ENCODE measurements at regions not wholly inside any gene's neighbourhood (a gene's known extent, or its start where the extent isn't known, plus 50 kb on each side); places are given as distances from the start of the nearest gene placed in this dataset.

GRCh38 chr1:81129366-81129765, 671.4 kb upstream of the ADGRL2 start:
- Histone ChIP-seq H3K36me3 (replicated peaks in 1 of 2; ENCODE audit: control insufficient read depth in 1 of 2, insufficient read depth in 2 of 2, low read length in 2 of 2) (no peaks in the 10 kb centered on the region), H3K27ac (ENCODE audit: extremely low read length, insufficient read depth, low read length) (no peak overlapping the region), H3K9ac (ENCODE audit: insufficient read depth, low read depth, low read length) (no peak overlapping the region), H3K4me2 (ENCODE audit: low read depth, low read length) (no peak overlapping the region), H3K4me1 (ENCODE audit: insufficient read depth, low read length) (no peaks in the 10 kb centered on the region), H3K79me2 (ENCODE audit: insufficient read depth, low read length) (no peaks in the 10 kb centered on the region), H2AFZ (ENCODE audit: low read length) (no peak overlapping the region), H3K4me3 (replicated peaks in 1 of 3; ENCODE audit: insufficient read depth in 1 of 3, low read depth in 2 of 3, low read length in 3 of 3) (no peak overlapping the region), H4K20me1 (ENCODE audit: insufficient read depth, low read length) (no peaks in the 10 kb centered on the region), H3K27me3 (ENCODE audit: control insufficient read depth in 1 of 2, insufficient read depth in 2 of 2, low read length in 2 of 2) (no peaks in the 10 kb centered on the region), H3K9me3 (ENCODE audit: low read length) (peaks cover 52% of the 10 kb centered on the region)
- POLR2A ChIA-PET: no interaction called here
- in situ Hi-C loops (cut with HindIII; ENCODE audit: extremely low pct_ligation_motif_present, low pct_unique_long_range_greater_than_20kb): no loop called here
- CTCF ChIA-PET (ENCODE audit: low intra/inter-chr PET ratio, low total read pairs): no interaction called here
- intact Hi-C loops (cut with micrococcal nuclease; ENCODE audit: unreplicated experiment): no loop called here
- DNase-seq (ENCODE audit: low spot score) (no peak), FAIRE-seq (no peak), ATAC-seq (no peak)
- no TSS peak for BruUV-seq (replicated peaks)
- TF ChIP-seq PAF1 (CRISPR knock-in tag; IDR thresholded peaks at IDR 0.05) (no peak), EP300 (IDR thresholded peaks at IDR 0.05; ENCODE audit: low read depth in 2 of 2, low read length in 2 of 2) (no peak), EP300 (CRISPR knock-in tag; IDR thresholded peaks at IDR 0.05; ENCODE audit: borderline replicate concordance) (no peak), NFYC (CRISPR knock-in tag; IDR thresholded peaks at IDR 0.05) (no peak), PHB2 (IDR thresholded peaks at IDR 0.05; ENCODE audit: partially characterized antibody) (no peak), XRCC5 (optimal IDR thresholded peaks at IDR 0.05; ENCODE audit: low read length) (no peak), FOXJ3 (CRISPR knock-in tag; IDR thresholded peaks at IDR 0.05; ENCODE audit: borderline replicate concordance) (no peak), ZBTB49 (CRISPR knock-in tag; IDR thresholded peaks at IDR 0.05; ENCODE audit: borderline replicate concordance) (no peak)
- WGBS (ENCODE audit: low lambda C conversion rate): 5% methylated on average over 4 of the region's 4 CpGs

GRCh38 chr1:81128079-81128478, 672.7 kb upstream of the ADGRL2 start:
- no peak for FAIRE-seq
- TF ChIP-seq U2AF1 (optimal IDR thresholded peaks at IDR 0.05; ENCODE audit: low read depth, low read length) (no peak), ZNF790 (CRISPR knock-in tag; IDR thresholded peaks at IDR 0.05; ENCODE audit: borderline replicate concordance) (no peak), KDM5B (CRISPR knock-in tag; IDR thresholded peaks at IDR 0.05; ENCODE audit: borderline replicate concordance) (no peak), ZNF232 (CRISPR knock-in tag; IDR thresholded peaks at IDR 0.05; ENCODE audit: borderline replicate concordance) (no peak), ZBTB43 (CRISPR knock-in tag; conservative IDR thresholded peaks at IDR 0.05) (no peak), HNF4A (CRISPR knock-in tag; IDR thresholded peaks at IDR 0.05) (no peak)
- BruUV-seq (replicated peaks): no TSS peak
- POLR2A ChIA-PET: no interaction called here
- H3K9me3 ChIP-seq (ENCODE audit: low read length): peaks cover 53% of the 10 kb centered on the region
- in situ Hi-C loops (cut with HindIII; ENCODE audit: extremely low pct_ligation_motif_present, low pct_unique_long_range_greater_than_20kb) (no loop called here), intact Hi-C loops (cut with micrococcal nuclease; ENCODE audit: unreplicated experiment) (no loop called here)
- no peaks in the 10 kb centered on the region for H3K4me1 ChIP-seq (ENCODE audit: insufficient read depth, low read length)
- H2AFZ ChIP-seq (ENCODE audit: low read length): no peak overlapping the region
- no peaks in the 10 kb centered on the region for H3K36me3 ChIP-seq (replicated peaks in 1 of 2; ENCODE audit: control insufficient read depth in 1 of 2, insufficient read depth in 2 of 2, low read length in 2 of 2)
- no peak overlapping the region for H3K4me2 ChIP-seq (ENCODE audit: low read depth, low read length)
- H3K27me3 ChIP-seq (ENCODE audit: control insufficient read depth in 1 of 2, insufficient read depth in 2 of 2, low read length in 2 of 2): no peaks in the 10 kb centered on the region
- no peak for DNase-seq (ENCODE audit: low spot score)
- no peak overlapping the region for H3K27ac ChIP-seq (ENCODE audit: extremely low read length, insufficient read depth, low read length)
- 0% methylated on average over 1 of the region's 1 CpG for WGBS (ENCODE audit: low lambda C conversion rate)
- no peaks in the 10 kb centered on the region for H3K79me2 ChIP-seq (ENCODE audit: insufficient read depth, low read length)
- no peak overlapping the region for H3K4me3 ChIP-seq (replicated peaks in 1 of 3; ENCODE audit: insufficient read depth in 1 of 3, low read depth in 2 of 3, low read length in 3 of 3)
- H4K20me1 ChIP-seq (ENCODE audit: insufficient read depth, low read length): no peaks in the 10 kb centered on the region
- H3K9ac ChIP-seq (ENCODE audit: insufficient read depth, low read depth, low read length): no peak overlapping the region
- no peak for ATAC-seq
- CTCF ChIA-PET (ENCODE audit: low intra/inter-chr PET ratio, low total read pairs): no interaction called here

Measured in HepG2 (cell line).